GM21717 (cell line): ENCODE measurements at regions not wholly inside any gene's neighbourhood (a gene's known extent, or its start where the extent isn't known, plus 50 kb on each side); places are given as distances from the start of the nearest gene placed in this dataset.
"Not testable (repeated sequence)": the region's sequence is repeated elsewhere in the genome, so short reads cannot be mapped to it uniquely, and the experiment has no call there.

Source experiments
- ATAC-seq: cut with Tn5 transposase; IDR thresholded peaks from one replicate; pipeline ENCODE4 v1.9.1; 2021; ENCODE audit warnings: mild to moderate bottlenecking, moderate library complexity; ENCODE audit not compliant: unreplicated experiment

- ATAC-seq = no peak
Measured at GRCh38 chr13:21909331-21909730, 238.5 kb downstream of the FGF9 start.

GRCh38 chr13:21910546-21910945 is 239.7 kb downstream of the FGF9 start:
- no peak for ATAC-seq

DNA sequence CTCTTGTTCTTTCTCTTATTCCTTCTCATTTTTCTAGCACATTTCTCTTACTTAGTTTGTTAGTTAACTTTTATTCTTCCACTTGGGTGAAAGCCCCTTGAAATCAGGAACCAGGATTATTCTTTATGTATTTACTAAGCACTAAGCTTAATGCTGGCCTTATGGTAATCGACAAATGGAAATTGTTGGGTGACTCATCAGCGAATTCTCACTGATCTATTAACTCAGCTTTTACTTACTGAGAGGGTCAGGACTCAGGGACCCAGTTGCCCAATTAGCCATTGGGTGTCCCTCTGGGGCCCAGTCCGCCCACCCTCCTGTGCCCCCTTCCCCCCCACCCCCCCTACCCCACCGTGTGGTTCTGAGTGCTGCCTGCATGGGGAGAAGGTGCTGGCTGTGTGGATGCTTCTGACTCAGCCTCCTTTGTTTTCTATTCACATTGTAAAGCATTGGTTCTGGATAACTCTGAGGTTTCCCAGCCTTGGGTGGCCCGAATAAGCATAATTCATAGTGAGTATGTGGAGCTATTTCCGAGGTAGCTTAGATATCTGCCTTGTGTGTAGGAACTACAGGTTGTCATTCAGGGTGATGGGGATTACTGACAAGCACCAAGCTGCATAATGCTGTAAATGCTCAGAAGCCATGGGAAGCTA is 240.9 kb downstream of the FGF9 start:
- no peak for ATAC-seq

GRCh38 chr13:21913010-21913409 is 242.1 kb downstream of the FGF9 start:
- ATAC-seq = no peak

GRCh38 chr13:21917086-21918015 is 246.5 kb downstream of the FGF9 start:
- no peak for ATAC-seq

- ATAC-seq = not testable (repeated sequence)
Measured at GRCh38 chr13:21920802-21921201, 249.9 kb downstream of the FGF9 start.

DNA sequence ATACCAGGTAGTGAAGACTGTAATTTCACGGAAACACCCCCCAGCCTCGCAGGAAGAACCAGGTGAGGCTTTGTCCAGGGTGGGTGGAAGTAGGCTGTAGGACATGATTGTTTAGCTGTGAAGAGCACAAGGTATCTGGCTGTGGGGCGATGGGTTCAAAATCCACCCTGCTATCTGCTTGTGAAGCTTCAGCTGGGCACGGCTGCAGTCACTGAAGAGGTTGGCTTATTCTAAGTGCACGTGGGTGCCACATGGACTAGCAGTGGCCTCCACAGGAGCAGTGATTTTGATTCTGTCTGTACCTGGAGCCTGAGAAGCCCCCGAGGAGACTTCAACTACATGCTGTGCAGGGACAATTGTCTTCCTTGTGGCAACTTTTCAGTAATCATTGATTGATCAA is 254.1 kb downstream of the FGF9 start:
- ATAC-seq = no peak

- ATAC-seq = no peak
Measured at GRCh38 chr13:21925720-21926119, 254.8 kb downstream of the FGF9 start.

GRCh38 chr13:21929400-21929799 is 258.5 kb downstream of the FGF9 start:
- ATAC-seq = no peak

DNA sequence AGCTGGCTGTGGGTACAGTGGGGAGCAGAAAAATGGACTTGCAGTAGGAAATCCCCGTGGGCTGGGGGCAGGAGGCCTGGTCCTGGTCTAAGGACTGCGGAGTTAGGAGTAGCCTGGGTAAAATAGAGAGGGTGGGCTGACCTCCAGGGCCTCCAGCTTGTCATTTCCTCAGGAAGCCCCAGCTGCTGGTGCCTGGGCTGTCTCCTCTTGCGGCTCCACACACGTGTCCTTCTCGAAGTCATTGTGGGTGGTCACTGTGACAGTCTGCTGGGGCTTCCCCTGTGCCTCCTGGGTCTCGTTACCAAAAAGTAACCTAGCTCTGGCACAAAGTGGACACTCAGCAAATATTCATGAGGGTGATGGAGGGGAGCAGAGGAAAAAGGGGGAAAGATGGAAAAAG is 259.7 kb downstream of the FGF9 start:
- ATAC-seq = no peak

GRCh38 chr13:21932578-21932977 is 261.7 kb downstream of the FGF9 start:
- ATAC-seq = no peak

DNA sequence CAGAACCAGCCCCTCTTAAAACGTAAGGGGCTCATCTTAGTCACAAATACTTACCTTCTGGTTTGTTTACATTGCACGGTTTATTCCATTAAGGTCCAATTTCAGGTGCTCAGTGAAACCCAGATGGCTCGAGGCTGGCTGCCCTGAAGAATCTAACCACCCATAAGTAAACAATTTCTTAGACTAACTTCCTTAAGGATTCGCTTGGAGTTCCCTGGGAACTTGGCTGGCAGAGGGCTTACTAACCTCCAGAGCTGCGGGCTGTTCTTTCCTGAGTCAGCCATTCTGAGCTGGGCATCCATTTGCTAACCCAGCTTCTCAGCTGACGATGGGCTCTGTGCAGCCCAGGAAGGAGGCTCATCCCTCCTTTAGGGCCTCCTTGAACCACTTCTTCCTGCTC is 262.1 kb downstream of the FGF9 start:
- ATAC-seq = no peak

DNA sequence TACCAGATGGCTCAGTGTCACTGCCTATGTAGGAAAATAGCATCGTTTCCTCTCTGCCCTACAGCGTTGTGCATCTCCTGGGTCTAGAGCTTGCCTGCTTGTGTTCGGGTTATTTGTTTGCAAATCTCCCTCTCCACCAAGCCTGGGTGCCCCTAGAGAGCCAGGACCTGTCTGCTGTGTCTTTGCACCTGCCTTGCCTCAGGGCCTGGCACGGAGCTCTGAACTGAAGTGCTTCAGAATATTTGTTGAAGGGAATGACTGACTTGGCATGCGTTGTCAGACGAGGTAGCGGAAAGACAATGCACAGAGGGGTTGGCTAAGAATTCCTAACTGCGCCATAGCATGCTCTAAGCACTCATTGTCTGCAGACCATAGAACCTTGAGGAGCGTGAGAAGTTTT is 263.4 kb downstream of the FGF9 start:
- ATAC-seq = no peak

DNA sequence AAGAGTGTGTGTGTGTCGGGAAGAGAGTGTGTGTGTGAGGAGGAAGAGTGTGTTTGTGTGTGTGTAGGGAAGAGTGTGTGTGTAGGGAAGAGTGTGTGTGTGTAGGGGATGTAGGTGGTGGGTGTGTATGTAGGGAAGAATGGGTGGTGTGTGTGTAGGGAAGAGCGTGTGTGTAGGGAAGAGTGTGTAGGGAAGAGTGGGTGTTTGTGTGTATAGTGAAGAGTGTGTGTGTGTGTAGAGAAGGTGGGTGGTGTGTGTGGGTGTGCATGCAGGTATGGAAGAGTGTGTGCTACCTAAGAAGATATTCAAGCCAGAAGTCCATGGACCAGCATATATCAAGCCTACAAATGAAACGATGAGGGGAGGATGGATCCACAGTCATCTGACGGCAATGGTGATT is 265.8 kb downstream of the FGF9 start:
- ATAC-seq = no peak

- no peak for ATAC-seq
Measured at GRCh38 chr13:21938168-21938567, 267.3 kb downstream of the FGF9 start.

- no peak for ATAC-seq
Measured at GRCh38 chr13:21938636-21939035, 267.8 kb downstream of the FGF9 start.

DNA sequence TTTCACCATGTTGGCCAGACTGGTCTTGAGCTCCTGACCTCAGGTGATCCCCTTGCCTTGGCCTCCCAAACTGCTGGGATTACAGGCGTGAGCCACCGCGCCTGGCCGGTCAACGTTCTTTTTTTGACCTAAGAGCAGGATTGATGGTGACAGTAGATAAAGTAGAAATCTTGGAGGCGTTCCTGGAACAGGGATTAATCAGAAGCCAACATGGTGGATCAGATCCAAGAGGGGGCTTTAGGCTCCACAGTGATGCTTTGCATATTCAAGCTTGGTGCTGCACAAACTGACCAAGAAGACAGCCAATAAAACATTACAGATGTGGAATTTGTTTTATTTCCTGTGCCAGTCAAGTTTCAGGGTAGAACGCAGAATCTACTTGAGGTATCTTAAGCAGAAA is 271.2 kb downstream of the FGF9 start:
- no peak for ATAC-seq

DNA sequence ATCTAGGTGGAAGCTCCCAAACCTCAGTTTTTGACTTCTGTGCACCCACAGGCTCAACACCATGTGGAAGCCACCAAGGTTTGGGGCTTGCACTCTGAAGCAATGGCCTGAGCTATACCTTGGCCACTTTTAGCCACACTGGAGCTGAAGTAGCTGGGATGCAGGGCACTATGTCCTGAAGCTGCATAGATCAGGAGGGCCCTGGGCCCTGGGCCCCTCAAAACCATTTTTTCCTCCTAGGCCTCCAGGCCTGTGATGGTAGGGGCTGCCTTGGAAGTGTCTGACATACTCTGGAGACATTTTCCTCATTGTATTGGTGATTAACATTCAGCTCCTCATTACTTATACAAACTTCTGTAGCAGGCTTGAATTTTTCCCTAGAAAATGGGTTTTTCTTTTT is 273.7 kb downstream of the FGF9 start:
- no peak for ATAC-seq

DNA sequence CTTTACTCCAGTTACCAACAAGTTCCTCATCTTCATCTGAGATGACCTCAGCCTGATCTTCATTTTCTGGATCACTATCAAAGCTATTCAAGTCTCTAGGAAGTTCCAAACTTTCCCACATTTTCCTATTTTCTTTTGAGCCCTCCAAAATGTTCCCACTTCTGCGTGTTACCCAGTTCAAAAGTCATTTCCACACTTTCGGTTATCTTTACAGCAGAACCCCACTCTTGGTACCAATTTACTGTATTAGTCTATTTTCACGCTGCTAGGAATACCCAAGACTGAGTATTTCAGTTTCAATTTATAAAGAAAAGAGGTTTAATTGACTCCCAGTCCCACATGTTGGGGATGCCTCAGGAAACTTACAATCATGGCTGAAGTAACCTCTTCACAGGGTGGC is 274.3 kb downstream of the FGF9 start:
- ATAC-seq = no peak

- no peak for ATAC-seq
Measured at GRCh38 chr13:21946964-21947363, 276.1 kb downstream of the FGF9 start.

GRCh38 chr13:21948769-21949474 is 278.0 kb downstream of the FGF9 start:
- no peak for ATAC-seq
